ENCODE measurements at regions not wholly inside any gene's neighbourhood (a gene's known extent, or its start where the extent isn't known, plus 50 kb on each side); places are given as distances from the start of the nearest gene placed in this dataset.

DNA sequence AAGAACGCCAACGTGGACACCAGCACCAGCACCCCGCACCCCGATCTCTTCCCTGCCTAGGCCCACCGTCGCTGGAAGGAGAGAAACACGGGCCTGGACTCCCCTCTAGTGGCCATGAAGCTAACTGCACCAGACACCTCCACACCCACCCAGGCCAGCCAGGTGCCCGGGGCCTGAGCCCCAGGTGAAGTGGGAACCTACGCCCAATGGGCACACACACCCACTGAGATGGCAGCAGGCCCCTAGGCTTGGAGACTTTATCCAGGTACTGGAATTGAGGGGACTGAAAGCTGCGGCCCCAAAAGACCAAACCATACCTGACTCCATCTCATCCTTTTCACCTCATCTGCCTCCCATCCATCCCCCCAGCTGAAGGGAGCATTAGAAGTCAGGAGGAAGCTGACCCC is 81.0 kb downstream of the BUD13 start:
- DNase-seq (ENCODE audit: extremely low read depth, insufficient read length): peak; percentile 24
- Histone ChIP-seq H3K27me3 (replicated peaks; ENCODE audit: control insufficient read depth, insufficient read depth, low read length) (no peaks in the 10 kb centered on the region), H3K36me3 (ENCODE audit: control insufficient read depth, insufficient read depth, low read length) (no peaks in the 10 kb centered on the region), H3K4me3 (replicated peaks; ENCODE audit: low read depth, low read length) (no peak overlapping the region)
- TF ChIP-seq, protein P1, sequence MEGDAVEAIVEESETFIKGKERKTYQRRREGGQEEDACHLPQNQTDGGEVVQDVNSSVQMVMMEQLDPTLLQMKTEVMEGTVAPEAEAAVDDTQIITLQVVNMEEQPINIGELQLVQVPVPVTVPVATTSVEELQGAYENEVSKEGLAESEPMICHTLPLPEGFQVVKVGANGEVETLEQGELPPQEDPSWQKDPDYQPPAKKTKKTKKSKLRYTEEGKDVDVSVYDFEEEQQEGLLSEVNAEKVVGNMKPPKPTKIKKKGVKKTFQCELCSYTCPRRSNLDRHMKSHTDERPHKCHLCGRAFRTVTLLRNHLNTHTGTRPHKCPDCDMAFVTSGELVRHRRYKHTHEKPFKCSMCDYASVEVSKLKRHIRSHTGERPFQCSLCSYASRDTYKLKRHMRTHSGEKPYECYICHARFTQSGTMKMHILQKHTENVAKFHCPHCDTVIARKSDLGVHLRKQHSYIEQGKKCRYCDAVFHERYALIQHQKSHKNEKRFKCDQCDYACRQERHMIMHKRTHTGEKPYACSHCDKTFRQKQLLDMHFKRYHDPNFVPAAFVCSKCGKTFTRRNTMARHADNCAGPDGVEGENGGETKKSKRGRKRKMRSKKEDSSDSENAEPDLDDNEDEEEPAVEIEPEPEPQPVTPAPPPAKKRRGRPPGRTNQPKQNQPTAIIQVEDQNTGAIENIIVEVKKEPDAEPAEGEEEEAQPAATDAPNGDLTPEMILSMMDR (IDR thresholded peaks at IDR 0.05; ENCODE audit: insufficient read depth, low read length, poor library complexity, severe bottlenecking): peak; percentile 92

DNA sequence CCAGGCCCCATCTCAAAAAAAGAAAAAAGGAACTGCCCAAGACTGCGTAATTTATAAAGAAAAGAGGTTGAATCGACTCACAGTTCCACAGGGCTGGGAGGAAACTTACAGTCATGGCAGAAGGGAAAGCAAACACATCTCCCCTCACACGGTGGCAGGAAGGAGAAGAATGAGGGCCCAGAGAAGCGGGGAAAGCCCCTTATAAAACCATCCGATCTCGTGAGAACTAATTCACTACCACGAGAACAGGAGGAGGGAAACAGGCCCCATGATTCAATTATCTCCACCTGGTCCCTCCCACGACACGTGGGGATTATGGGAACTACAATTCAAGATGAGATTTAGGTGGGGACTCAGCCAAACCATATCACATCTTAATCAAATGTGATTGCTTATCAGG is 82.2 kb downstream of the BUD13 start:
- DNase-seq (ENCODE audit: extremely low read depth, insufficient read length): no peak
- TF ChIP-seq, protein P1 (IDR thresholded peaks at IDR 0.05; ENCODE audit: insufficient read depth, low read length, poor library complexity, severe bottlenecking): no peak

DNA sequence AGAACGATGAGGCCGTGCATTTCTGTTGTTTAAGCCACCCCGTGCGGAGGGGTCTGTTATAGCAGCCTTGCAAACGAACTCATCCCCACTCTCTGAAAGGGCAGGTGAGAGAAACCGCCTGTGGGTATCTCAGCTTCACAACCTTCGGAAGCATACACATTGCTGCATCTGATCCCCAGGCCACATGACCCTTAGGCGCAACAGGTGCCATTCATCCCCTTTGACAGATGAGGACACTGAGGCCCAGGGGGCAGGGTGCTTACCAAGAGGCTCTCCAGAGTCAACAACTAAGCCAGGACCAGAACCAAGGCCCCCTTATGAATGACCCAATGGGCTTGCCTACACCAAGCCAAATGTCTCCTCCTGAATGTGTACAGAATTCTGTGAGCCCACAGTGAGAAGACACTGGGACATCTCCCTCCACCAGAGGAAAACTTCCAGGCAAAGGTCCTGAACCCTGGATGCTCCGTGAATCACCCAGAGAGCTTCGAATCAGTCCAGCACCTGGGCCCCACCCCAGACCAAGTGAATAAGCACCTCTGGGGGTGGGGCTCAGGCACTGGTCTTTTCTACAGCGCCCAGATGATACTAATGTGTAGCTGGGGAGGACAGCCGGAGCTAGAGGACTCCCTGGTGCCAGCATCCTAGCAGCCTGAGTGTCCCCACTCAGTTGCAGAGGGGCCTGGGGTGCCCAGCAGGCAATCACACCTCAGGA is 83.2 kb downstream of the BUD13 start:
- H3K36me3 ChIP-seq (ENCODE audit: control insufficient read depth, insufficient read depth, low read length): no peaks in the 10 kb centered on the region
- no peak overlapping the region for H3K4me3 ChIP-seq (replicated peaks; ENCODE audit: low read depth, low read length)
- no peak for DNase-seq (ENCODE audit: extremely low read depth, insufficient read length)
- H3K27me3 ChIP-seq (replicated peaks; ENCODE audit: control insufficient read depth, insufficient read depth, low read length): no peaks in the 10 kb centered on the region
- TF ChIP-seq, protein P1 (IDR thresholded peaks at IDR 0.05; ENCODE audit: insufficient read depth, low read length, poor library complexity, severe bottlenecking): no peak

More for the DNA sequence above, 82.2 kb downstream of the BUD13 start:
- Histone ChIP-seq H3K36me3 (ENCODE audit: control insufficient read depth, insufficient read depth, low read length) (no peaks in the 10 kb centered on the region), H3K27me3 (replicated peaks; ENCODE audit: control insufficient read depth, insufficient read depth, low read length) (no peaks in the 10 kb centered on the region), H3K4me3 (replicated peaks; ENCODE audit: low read depth, low read length) (no peak overlapping the region)

DNA sequence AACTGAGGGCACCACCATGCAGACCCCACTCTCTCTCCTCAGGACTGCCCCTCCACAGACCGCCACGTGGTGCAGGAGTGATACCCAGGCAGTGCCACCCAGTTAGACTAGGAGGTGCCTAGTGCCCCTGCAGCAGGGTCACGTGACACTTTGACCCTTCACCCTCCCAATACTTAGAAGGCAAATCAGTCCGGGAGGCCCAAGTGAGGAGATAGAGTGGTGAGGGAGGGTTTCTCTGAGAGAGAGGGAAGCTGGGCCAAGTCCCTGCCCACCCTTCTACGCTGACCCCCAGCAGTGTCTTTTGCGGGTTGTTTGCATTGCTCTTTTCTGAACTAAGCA is 84.6 kb downstream of the BUD13 start:
- H3K27me3 ChIP-seq (replicated peaks; ENCODE audit: control insufficient read depth, insufficient read depth, low read length): no peaks in the 10 kb centered on the region
- DNase-seq (ENCODE audit: extremely low read depth, insufficient read length): no peak
- TF ChIP-seq, protein P1 (IDR thresholded peaks at IDR 0.05; ENCODE audit: insufficient read depth, low read length, poor library complexity, severe bottlenecking): no peak
- no peaks in the 10 kb centered on the region for H3K36me3 ChIP-seq (ENCODE audit: control insufficient read depth, insufficient read depth, low read length)
- H3K4me3 ChIP-seq (replicated peaks; ENCODE audit: low read depth, low read length): no peak overlapping the region

DNA sequence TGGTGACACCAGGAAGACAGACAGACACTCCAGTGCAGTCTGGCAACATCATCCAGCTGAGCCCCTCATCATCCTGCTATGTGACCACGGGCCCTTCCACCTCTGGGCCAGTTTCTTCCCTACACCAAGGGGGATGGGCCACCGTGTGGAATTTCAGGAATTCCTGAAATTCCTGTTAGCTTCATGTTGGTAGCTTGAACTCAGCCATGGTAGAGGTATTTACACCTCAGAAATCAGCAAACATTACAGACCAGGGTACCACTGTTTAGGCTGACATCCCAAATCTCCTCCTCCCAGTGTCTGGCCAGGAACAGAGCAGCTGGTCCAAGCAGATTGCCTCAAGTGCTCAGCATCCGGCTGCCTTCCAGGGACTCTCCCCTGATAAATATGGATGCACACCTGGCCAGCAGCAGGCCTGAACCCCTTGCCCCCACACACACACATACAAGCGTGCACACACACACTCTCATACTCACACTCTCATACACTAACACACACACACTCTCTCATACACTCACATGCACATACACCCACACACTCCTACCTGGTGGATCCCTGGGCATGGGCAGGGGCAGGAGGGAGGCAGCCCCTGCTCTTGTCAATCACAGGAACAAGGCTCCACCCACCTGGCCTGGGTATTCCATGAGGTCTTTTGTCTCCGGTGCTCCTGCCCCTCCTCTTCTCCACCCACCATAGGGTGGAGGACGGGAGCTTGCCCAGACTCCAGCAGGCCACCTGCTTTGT is 85.2 kb downstream of the BUD13 start:
- no peak for DNase-seq (ENCODE audit: extremely low read depth, insufficient read length)
- no peak overlapping the region for H3K4me3 ChIP-seq (replicated peaks; ENCODE audit: low read depth, low read length)

More for the DNA sequence above, 85.2 kb downstream of the BUD13 start:
- no peaks in the 10 kb centered on the region for H3K36me3 ChIP-seq (ENCODE audit: control insufficient read depth, insufficient read depth, low read length)
- TF ChIP-seq, protein P1 (IDR thresholded peaks at IDR 0.05; ENCODE audit: insufficient read depth, low read length, poor library complexity, severe bottlenecking): no peak
- H3K27me3 ChIP-seq (replicated peaks; ENCODE audit: control insufficient read depth, insufficient read depth, low read length): no peaks in the 10 kb centered on the region
